HG02763 (cell line): ENCODE measurements at regions not wholly inside any gene's neighbourhood (a gene's known extent, or its start where the extent isn't known, plus 50 kb on each side); places are given as distances from the start of the nearest gene placed in this dataset.
"Not testable (repeated sequence)": the region's sequence is repeated elsewhere in the genome, so short reads cannot be mapped to it uniquely, and the experiment has no call there.

Source experiments
- ATAC-seq: cut with Tn5 transposase; IDR thresholded peaks from one replicate; pipeline ENCODE4 v1.9.1; 2021; ENCODE audit warnings: mild to moderate bottlenecking, moderate library complexity; ENCODE audit not compliant: unreplicated experiment

DNA sequence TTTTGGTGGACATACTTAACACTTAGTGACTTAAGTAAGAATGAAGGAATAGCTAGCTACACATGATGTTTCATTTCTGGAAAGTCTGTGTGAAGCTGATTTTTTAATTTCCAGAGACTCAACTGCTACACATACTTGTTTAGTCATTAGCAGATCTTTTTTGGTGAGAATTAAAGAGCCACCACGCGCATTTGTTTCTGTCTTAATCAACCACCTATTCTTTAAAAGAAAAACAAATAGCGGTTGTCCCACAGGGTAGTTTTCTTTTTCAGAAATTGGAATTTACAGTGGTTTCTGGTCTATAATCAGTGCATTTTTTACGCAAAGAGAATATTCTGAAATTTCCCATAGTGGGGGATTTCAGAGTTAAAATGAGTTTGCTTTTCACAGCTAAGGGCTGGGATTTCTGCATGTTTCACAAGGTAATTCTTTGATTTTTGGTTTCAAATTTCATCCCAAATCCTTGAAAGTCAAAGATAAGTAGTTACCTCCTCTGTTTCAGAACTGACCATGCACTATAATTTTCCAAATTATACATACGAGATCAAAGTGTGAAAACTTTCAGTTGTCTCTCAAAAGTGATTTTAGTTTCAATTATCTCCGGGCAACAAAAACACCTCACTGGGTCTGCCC lies 631.0 kb upstream of the GRM7 start:
- no peak for ATAC-seq

DNA sequence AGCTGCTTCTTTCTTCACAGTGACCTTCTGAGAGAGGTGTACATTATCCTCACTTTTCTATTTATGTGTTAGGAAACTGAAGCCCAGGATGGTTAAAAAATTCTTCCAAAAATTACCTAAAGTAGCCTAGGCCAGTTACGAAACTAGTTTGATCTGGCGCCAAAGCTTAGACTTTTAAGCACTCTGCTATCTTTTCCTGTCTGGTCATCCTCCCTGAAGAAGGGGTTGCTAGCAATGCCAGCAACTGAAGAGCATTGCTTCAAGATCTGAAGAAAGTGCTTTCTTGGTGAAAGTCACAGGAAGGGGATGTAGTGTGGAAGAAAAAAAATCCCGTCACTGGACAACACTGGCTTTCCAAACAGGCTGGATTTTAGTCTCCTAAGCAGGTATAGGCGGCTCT lies 618.8 kb upstream of the GRM7 start:
- ATAC-seq: no peak

DNA sequence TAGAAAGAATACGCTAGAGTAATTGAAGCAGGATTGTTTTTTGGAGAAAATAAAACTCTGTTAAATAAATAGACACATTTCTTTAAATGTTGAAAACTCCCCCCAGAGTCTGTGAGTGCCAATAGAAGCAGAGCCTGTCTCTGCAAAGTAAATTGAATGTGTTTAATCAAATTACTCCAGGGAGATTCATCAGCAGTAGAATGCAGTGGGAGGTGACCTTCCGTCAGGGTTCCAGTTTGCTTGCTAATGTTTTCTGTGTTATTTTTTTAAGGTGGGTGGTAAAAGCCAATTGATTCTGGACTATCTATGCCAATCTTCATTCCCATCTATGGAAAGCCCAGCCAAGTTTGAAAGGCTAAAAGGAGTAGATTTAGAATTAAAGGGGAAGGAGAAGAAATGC lies 612.4 kb upstream of the GRM7 start:
- no peak for ATAC-seq

DNA sequence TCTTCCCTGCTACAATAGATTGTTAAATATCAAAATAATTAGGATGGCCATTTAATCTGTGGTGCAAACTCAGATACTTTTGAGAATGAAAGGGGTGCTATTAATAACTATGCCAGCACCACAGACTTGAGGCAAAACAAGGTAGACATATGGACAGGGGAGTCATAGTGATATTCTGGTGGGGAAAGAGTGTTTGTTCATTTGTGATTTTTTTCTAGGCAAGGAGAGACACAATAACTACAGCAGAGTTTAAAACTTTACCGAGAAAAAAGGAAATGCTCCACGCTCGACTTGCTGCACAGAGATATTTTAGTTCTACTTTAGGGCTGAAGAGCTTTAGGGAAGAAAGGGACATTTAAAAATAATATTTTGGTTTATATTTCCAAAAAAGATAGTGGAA lies 611.2 kb upstream of the GRM7 start:
- ATAC-seq: no peak

DNA sequence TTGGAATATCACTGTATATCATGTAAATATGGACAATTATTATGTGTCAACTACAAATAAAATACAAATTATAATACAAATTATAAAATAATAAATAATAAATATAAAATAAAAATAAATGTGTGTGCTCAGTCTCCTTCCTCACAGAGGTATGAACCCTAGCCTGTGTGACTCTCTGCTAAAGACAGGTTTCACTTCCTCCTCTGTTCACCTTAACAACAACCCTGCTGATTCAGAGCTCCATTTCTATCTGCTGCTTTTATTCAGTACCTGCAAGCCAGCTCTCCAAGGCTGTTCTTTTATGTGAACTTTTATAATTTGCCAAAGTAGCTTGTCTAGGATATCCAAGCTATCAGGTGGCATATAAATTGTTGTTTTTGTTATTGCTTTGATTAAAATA lies 610.7 kb upstream of the GRM7 start:
- ATAC-seq: peak; percentile 92

DNA sequence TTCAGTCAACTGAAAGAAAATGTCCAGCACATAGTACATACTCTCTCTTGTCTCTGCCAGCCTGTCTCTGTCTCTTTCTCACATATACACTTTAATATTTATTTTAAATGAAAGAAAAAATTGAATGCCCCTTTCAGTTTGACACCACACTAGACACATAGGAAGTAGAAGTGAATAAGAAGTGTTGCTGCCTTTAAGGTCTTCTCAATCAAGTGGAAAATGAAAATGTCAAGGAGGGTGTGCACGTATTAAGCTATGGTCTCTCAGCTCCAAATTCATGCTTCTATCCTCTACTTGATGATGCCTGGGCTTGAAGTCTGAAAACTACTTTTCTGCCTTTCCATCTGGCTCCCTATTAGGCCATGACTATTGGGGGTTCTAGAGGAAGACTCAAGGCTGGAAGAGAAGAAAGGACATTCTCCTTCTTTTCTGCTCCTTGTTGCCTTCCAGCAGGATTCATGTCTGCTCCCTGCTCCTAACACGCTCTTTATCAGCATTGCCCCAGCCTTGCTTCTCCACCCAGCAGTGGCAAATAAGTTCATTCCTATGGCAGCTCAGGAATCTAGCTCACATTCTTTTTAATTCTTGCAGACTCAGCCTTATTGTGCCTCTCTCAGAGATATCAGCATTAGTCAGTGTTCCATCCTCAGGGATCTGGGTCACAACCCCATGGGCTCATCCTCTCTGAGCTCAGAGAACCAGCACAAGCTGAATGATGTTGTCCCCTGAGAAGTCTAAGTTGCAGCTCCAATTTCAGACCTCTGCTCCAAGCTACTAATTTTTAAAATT lies 609.1 kb upstream of the GRM7 start:
- no peak for ATAC-seq

DNA sequence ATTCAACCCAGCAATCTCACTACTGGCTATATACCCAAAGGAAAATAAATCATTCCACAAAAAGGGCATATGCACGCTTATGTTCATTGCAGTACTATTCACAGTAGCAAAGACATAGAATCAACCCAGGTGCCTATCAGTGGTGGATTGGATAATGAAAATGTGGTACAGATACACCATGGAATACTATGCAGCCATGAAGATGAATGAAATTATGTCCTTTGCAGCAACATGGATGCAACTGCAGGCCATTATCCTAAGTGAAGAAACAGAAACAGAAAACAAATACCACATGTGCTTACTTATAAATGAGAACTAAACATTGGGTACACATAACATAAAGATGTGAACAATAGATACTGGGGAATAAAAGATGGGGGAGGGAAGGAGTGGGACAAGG lies 606.4 kb upstream of the GRM7 start:
- ATAC-seq: no peak

DNA sequence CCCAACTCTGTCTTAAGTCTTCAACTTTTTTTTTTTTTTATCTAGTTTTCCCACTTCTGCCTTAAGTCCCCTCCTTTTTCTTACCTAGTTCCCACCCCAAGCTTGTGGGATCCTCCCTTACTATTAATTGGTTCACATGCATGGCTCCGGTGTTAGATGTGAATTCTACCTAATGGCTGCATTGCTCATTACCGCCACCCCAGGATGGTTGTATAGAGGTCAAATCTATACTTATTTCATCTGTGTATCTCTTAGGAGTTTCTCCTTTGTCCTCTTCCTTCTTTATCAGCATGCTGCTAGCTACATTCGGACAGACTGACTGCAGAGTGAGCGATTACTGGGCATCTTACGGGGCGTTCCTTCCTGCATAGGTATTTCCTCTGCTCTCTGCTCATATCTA lies 605.7 kb upstream of the GRM7 start:
- no peak for ATAC-seq

DNA sequence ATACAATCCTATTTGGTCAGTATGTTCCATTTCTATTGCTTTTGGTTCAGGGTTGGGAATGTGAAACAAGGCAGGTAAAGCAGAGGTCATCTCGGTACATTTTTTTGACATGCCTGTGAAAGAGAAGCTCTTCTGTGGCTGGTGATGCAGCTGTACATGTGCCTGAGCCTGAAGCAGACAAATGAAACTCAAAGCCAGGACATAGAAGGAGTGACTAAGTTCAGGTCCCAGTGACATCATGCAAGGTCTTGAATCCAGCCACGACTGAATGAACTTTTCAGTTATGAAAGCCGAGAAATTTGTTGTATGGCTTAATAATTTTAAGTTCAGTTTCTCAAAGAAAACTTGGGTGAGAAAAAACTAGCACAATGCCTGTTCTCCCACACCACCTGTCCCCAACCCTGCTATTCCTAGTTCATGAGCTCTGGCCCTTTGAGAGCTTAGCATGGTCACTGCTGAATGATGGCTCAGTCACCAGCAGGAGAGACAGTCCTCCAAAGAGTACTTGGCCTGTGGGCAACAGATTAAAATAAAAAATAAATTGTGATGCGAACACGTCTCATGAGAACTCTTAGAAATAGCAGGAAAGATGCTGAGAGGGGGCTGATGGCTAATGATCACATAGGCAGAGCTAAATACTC lies 600.2 kb upstream of the GRM7 start:
- no peak for ATAC-seq

DNA sequence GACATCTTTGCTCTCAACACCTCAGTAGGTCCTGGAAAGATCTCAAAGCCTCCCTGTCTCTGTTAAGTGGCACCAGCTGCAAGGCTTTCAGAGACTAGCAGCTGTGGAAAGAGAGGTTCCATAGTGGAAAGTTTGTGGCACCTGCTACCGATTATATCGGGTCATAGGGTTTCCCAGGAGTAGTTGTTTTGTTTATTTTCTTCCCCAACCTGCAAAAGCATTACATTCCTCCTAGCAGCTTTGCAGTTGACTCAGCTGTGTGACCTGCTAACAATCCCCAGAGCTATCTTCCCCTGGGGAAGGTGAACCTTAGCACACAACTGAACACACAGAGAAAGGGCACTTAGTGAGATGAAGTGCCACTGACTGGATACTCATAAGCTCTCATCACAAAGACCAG lies 598.9 kb upstream of the GRM7 start:
- no peak for ATAC-seq

DNA sequence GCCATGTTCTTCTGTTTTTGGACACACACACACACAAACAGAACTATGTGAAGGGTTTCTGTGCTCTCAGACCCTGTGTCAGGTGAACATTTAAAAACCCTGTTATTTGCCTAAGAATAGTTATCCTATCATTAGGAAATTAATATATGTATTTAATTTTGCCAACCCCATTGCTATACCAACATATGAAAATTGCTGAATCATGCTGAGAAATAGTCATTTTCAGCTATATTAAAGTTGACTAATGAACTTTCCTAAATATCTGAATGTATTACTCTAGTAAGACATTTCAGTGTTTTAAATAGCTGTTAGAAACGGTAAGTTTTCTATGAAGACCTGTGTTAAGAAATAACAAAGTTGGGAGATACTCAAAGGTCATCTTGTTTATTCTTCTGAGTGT lies 596.9 kb upstream of the GRM7 start:
- ATAC-seq: no peak

DNA sequence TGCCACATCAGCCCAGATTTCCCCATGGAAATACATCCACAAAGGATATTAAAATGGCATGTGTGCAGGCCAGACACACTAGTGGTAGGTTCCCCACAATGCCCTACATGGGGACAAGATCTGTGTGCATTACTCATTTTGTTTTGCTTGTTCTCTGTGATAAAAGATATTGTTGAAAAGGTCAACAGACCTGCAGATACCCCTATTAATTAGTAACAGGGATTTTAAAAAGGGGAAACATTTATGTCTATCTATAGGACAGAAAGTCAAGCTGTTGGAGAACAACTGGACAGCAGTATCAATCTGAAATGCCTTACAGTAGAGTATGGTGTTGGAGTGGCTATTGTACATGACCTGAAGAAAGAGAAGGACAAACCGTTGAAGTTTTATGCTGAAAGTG lies 596.0 kb upstream of the GRM7 start:
- no peak for ATAC-seq

DNA sequence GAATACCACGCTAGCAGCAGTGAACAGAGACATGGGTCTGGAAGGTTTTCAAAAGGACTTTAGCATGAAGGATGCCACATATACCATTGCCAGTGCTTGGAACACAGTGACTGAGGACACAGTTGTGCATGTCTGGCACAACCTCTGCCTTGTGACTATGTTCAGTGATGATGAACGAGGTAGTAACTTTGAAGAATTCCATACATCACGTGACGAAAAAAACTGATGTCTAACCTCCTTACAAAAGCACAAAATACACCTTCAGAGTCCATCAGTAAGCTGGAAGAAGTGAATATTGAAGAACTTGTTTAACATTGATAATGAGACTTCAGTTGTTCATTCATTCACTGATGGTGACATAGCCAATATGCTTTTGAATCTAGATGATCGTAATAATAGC lies 594.8 kb upstream of the GRM7 start:
- no peak for ATAC-seq

DNA sequence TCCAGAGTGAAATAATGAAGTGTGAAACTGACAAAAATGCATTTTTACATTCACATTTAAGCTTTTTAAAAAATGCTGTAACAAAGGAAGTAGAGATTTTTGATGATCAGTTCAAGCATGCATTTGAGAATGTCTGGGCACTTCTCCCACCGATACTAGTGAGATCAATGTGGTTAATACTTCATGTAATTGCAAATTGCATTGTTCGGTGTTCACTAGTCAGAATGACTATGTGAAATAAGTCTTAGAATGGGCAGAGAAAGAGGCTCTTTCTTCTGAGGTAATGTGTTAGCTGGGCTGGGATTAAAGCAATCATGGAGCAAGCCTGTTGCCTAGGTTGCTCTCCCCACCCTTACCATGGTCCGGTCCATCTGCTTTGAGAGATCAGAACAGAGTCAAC lies 587.0 kb upstream of the GRM7 start:
- ATAC-seq: no peak

DNA sequence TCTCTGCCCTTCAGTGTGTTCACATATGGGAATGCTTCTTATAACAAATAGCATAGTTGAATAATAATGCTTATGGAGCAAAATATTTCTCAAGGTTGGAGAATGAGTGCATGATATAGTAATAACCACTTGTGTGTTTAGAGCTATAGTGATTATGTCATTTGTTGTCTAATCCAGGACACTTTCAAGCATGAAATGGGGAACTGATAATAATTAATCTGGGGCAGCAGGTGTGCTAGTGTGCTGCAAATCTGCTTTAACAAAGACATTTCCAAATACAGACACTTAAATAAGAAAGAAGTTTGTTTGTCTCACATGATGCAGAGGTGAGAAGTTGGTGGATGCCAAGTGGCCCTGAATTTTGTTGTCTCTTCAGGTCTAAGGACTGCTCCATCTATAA lies 579.3 kb upstream of the GRM7 start:
- ATAC-seq: no peak

DNA sequence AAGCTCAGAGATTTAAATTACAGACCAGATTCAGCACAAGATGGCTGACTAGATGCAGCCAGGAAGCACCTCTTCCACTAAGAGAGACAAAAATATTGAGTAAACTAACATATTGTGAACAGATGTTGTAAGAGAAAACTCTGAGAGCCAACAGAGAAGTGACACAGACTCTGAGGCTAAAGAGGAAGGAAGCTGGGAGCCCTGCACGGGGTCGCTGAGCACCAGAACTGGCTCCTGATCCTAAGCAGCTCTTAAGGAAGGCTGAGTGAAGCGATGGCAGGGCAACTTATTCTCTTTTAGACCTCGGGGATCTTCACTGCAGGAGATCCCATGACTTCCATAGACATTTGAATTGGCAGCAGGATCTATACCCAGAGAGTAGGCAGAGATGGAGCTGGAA lies 578.0 kb upstream of the GRM7 start:
- ATAC-seq: no peak

DNA sequence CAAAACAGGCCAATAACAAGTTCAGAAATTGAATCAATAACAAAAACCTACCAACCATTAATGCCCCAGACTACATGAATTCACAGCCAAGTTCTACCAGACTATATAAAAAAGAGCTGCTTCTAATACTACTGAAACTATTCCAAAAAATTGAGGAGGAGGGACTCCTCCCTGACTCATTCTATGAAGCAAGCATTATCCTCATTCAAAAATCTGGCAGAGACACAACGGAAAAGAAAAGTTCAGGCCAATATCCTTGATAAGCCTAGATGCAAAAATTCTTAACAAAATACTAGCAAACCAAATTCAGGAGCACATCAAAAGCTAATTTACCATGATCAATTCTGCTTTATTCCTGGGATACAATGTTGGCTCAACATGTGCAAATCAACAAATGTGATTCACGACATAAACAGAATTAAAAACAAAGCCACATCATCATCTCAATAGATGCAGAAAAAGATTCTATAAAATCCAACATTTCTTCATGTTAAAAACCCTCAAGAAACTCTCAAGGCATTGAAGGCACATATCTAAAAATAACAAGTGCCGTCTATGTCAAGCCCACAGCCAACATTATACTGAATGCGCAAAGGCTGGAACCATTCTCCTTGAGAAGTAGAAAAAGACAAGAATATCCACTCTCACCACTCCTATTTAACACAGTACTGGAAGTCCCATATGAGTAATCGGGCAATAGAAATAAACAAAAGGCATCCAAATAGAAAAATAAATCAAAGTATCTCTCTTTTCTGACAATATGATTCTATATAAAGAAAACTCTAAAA lies 573.6 kb upstream of the GRM7 start:
- no peak for ATAC-seq

DNA sequence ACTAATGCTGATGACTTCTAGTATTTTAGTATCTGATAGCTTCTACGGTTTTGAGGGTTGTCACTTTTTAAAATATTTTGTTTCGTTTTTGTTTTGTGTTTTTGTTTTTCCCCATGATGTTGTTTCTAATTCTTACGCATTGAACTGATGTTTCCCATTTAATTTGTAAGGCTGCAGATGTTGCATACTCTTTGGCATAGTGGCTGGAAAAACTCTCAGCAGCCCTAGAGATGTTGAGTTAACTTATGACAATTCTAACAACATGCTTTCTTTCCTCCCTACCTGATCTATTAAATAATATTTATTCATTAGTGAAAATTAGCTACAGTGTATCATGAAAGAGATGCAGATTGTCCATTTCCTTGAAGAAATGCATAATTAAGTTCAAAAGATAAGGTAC lies 559.3 kb upstream of the GRM7 start:
- ATAC-seq: no peak

DNA sequence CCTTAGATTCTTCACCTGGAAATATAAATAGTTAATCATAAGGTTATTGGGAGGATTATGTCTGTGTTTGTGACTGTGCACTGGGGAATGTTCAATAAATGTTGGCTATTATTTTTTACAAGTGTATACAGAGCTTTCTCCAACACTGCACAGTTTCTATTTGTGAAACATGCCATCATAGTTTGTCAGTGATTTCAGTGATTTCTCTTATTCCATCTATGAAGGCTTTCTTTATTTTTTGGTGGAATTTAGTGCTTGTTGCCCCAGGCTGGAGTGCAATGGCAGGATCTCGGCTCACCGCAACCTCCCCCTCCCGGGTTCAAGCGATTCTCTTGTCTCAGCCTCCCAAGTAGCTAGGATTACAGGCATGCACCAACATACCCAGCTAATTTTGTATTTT lies 545.0 kb upstream of the GRM7 start:
- no peak for ATAC-seq

DNA sequence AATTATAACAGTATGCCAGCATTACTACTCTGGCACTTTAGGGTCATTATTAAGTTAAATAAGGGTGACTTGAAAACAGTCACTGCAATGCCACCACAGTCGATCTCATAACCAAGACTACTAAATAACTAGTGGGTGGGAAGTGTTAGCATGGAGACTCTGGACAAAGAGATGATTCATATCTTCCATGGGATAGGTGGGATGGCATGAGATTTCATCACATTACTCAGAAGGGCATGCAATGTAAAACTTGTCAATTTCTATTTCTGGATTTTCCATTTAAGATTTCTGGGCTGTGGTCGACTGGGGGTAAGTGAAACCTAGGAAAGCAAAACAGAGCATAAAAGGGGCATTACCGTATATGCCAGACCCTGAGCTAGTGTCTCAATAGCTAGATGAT lies 538.9 kb upstream of the GRM7 start:
- no peak for ATAC-seq

DNA sequence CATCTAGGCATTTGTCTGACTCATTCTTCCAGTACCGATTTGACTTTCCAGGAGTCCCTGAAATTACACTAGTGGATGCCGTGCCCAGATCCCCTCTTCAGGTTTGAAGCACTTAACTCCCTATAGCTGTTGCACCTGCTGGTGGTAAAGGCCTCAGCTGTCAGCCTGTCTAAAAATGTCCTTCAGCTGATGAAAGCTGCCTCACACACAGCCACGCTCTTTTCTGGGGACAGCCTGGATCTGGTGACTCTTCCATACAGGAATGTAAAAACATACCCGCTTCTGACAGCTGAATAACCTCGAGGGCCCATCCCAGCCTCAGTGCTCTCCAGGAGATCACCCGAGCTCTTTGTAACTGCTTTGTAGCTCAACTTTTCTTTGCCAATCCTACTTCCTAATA lies 534.1 kb upstream of the GRM7 start:
- no peak for ATAC-seq

DNA sequence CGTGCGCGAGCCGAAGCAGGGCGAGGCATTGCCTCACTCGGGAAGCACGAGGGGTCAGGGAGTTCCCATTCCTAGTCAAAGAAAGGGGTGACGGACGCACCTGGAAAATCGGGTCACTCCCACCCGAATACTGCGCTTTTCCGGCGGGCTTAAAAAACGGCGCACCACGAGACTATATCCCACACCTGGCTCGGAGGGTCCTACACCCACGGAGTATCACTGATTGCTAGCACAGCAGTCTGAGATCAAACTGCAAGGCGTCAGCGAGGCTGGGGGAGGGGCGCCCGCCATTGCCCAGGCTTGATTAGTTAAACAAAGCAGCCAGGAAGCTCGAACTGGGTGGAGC lies 520.0 kb upstream of the GRM7 start:
- ATAC-seq: not testable (repeated sequence)
